HG02943 (cell line): ENCODE measurements at regions not wholly inside any gene's neighbourhood (a gene's known extent, or its start where the extent isn't known, plus 50 kb on each side); places are given as distances from the start of the nearest gene placed in this dataset.
"Not testable (repeated sequence)": the region's sequence is repeated elsewhere in the genome, so short reads cannot be mapped to it uniquely, and the experiment has no call there.

Source experiments
- ATAC-seq: cut with Tn5 transposase; IDR thresholded peaks from one replicate; pipeline ENCODE4 v1.9.1; 2021; ENCODE audit warnings: mild to moderate bottlenecking, low read depth, moderate library complexity; ENCODE audit not compliant: unreplicated experiment

- no peak for ATAC-seq
Observed at GRCh38 chr11:24199461-24199860, 297.4 kb upstream of the LUZP2 start.

GRCh38 chr11:24206030-24206429, 290.8 kb upstream of the LUZP2 start:
- no peak for ATAC-seq

- no peak for ATAC-seq
Observed at GRCh38 chr11:24206511-24206910, 290.3 kb upstream of the LUZP2 start.

GRCh38 chr11:24216488-24216887, 280.4 kb upstream of the LUZP2 start:
- ATAC-seq: no peak

GRCh38 chr11:24217319-24217718, 279.5 kb upstream of the LUZP2 start:
- not testable (repeated sequence) for ATAC-seq

GRCh38 chr11:24225501-24225900, 271.4 kb upstream of the LUZP2 start:
- ATAC-seq: no peak

GRCh38 chr11:24226606-24227005, 270.2 kb upstream of the LUZP2 start:
- ATAC-seq: no peak

- ATAC-seq: no peak
Observed at GRCh38 chr11:24233041-24233440, 263.8 kb upstream of the LUZP2 start.

- no peak for ATAC-seq
Observed at GRCh38 chr11:24234822-24235508, 261.9 kb upstream of the LUZP2 start.

GRCh38 chr11:24238771-24239645, 257.8 kb upstream of the LUZP2 start:
- ATAC-seq: no peak

GRCh38 chr11:24239930-24240329, 256.9 kb upstream of the LUZP2 start:
- ATAC-seq: no peak

GRCh38 chr11:24240496-24241175, 256.2 kb upstream of the LUZP2 start:
- ATAC-seq: no peak

- ATAC-seq: no peak
Observed at GRCh38 chr11:24246715-24247114, 250.1 kb upstream of the LUZP2 start.

- no peak for ATAC-seq
Observed at GRCh38 chr11:24247846-24248245, 249.0 kb upstream of the LUZP2 start.

GRCh38 chr11:24249921-24250320, 246.9 kb upstream of the LUZP2 start:
- ATAC-seq: no peak

- ATAC-seq: no peak
Observed at GRCh38 chr11:24253237-24253760, 243.6 kb upstream of the LUZP2 start.

GRCh38 chr11:24264868-24265267, 232.0 kb upstream of the LUZP2 start:
- ATAC-seq: no peak

GRCh38 chr11:24267014-24267413, 229.8 kb upstream of the LUZP2 start:
- ATAC-seq: no peak

- ATAC-seq: no peak
Observed at GRCh38 chr11:24271798-24272197, 225.1 kb upstream of the LUZP2 start.

GRCh38 chr11:24274214-24274781, 222.6 kb upstream of the LUZP2 start:
- not testable (repeated sequence) for ATAC-seq

GRCh38 chr11:24286238-24286637, 210.6 kb upstream of the LUZP2 start:
- ATAC-seq: no peak
